Skin epidermis (tissue), 12 donors: ENCODE measurements at regions not wholly inside any gene's neighbourhood (a gene's known extent, or its start where the extent isn't known, plus 50 kb on each side); places are given as distances from the start of the nearest gene placed in this dataset.
"Not testable (repeated sequence)": the region's sequence is repeated elsewhere in the genome, so short reads cannot be mapped to it uniquely, and the experiment has no call there.

Experiments
- H3K27ac ChIP-seq, 21 experiments: fragments of 200-600 bp; sonication (generic) in 11 of 21; one replicate each; pipeline ENCODE4 v1.5.0; 2020; ENCODE audit warnings: mild to moderate bottlenecking in 3 of 21, inconsistent platforms in 2 of 21, moderate library complexity in 2 of 21
- H3K4me3 ChIP-seq, 7 experiments: fragments of 200-600 bp; sonication (generic) in 2 of 7; one replicate each; pipeline ENCODE4 v1.5.0; 2020; ENCODE audit warnings: inconsistent platforms in 2 of 7, mild to moderate bottlenecking in 2 of 7, moderate library complexity in 1 of 7

GRCh38 chr4:149050840-149051239 is 608.6 kb upstream of the NR3C2 start:
- Histone ChIP-seq H3K4me3 (no peak overlapping the region), H3K27ac (no peak overlapping the region)

GRCh38 chr4:149048451-149049143 is 606.4 kb upstream of the NR3C2 start:
- H3K4me3 ChIP-seq: no peak overlapping the region
- H3K27ac ChIP-seq: no peak overlapping the region

GRCh38 chr4:149047368-149047767 is 605.2 kb upstream of the NR3C2 start:
- Histone ChIP-seq H3K4me3 (no peak overlapping the region), H3K27ac (no peak overlapping the region)

DNA sequence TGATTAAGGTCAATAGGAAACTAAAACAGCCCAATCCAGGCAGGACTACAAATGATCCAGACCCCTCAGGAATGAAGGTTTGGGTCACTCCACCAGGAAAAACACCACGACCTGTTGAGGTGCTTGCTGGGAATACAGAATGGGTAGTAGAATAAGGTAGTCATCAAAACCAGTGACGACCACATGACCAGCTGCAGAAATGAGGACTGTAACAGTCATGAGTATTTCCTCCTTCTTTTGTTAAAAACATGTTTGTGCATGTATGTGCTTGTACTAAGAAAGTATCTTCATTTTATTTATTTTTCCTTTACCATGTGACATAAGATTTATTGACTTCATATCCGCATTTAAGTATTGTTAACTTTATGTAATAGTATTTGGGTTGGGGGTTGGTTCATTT is 603.5 kb upstream of the NR3C2 start:
- no peak overlapping the region for H3K4me3 ChIP-seq
- no peak overlapping the region for H3K27ac ChIP-seq

- not testable (repeated sequence) for H3K4me3 ChIP-seq, H3K27ac ChIP-seq
Observed at GRCh38 chr4:149039786-149040185, 597.6 kb upstream of the NR3C2 start.

GRCh38 chr4:149031399-149031798 is 589.2 kb upstream of the NR3C2 start:
- no peak overlapping the region for H3K27ac ChIP-seq
- no peak overlapping the region for H3K4me3 ChIP-seq

- H3K27ac ChIP-seq: no peak overlapping the region
- H3K4me3 ChIP-seq: no peak overlapping the region
Observed at GRCh38 chr4:149029056-149029651, 586.9 kb upstream of the NR3C2 start.

- Histone ChIP-seq H3K4me3 (no peak overlapping the region), H3K27ac (no peak overlapping the region)
Observed at GRCh38 chr4:149026696-149027095, 584.5 kb upstream of the NR3C2 start.

GRCh38 chr4:149017002-149017734 is 575.0 kb upstream of the NR3C2 start:
- H3K27ac ChIP-seq: no peak overlapping the region
- no peak overlapping the region for H3K4me3 ChIP-seq

DNA sequence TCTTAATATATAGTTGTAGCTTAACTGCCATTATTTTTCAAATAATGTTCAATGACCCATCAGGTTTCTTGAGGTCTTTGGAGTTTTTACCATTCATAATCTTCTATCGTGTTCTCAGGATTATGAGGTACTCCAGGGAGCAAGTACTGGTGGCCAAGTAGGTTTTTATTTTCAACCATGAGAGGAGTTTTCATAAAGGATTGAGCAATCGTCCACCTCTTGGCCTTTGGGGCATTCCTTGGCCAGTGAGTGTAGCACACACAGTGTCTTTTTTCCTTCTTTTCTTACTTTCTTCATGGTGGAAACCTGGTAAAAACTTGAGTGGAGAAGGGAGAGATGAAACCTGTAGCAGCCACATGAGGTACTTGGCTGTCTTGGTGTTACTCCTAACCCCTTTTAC is 567.0 kb upstream of the NR3C2 start:
- Histone ChIP-seq H3K27ac (no peak overlapping the region), H3K4me3 (no peak overlapping the region)

DNA sequence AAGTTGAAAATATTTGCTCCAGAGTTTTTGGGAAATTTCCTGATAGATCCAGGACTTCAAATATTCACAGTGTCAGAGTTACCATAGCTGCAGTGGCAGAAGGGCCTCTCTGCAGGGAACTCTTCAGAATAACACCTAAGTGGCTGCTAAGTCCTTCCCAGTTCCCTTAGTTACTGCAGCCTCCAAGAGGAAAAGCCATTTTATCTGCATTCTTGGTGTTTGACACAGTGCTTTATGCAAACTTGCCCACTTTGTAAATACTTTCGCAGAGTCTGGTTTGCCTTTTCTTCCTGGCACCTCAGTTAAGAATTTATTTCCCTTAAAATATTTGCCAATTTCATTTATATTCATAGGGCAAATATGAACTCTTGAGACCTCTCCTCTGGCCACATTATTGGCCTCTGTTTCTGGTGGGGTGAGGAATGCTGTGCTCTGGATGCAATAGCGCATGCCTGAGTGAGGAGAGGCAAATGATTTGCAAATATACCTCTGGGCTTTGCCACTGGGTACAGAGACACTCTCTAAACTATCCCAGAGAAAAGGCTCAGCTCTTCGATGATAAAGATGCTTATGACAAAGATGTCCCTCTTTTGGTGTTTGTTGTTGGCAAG is 566.3 kb upstream of the NR3C2 start:
- H3K4me3 ChIP-seq: no peak overlapping the region
- no peak overlapping the region for H3K27ac ChIP-seq

DNA sequence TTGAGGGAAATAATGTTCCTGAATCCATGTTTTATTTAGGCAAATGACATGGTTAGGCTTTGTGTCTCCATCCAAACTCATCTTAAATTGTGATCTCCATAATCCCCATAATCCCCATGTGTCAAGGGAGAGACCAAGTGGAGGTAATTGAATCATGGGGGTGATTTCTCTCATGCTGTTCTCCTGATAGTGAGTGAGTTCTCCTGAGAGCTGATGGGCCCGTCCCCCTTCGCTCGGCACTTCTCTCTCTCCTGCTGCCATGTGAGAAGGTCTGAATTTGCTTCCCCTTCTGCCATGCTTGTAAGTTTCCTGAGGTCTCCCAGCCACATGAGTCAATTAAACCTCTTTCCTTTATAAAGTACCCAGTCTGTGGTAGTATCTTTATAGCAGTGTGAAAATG is 563.0 kb upstream of the NR3C2 start:
- Histone ChIP-seq H3K4me3 (no peak overlapping the region), H3K27ac (no peak overlapping the region)

- H3K4me3 ChIP-seq: no peak overlapping the region
- H3K27ac ChIP-seq: no peak overlapping the region
Observed at GRCh38 chr4:148999924-149000323, 557.7 kb upstream of the NR3C2 start.

DNA sequence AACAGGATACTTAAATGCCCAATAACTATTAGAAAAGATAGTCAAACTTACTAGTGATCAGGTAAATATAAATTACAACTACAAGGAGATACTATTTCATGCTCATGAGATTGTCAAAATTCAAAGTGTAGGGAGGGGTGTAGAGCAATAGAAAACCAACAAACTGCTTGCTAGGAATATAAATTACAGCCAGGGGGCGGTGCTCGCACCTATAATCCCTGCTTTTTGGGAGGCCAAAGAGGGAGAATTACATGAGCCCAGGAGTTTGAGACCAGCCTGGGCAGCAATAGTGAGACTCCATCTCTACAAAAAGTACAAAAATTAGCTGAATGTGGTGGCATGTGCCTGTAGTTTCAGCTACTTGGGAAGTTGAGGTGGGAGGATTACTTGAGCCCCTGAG is 556.5 kb upstream of the NR3C2 start:
- H3K27ac ChIP-seq: no peak overlapping the region
- H3K4me3 ChIP-seq: no peak overlapping the region

DNA sequence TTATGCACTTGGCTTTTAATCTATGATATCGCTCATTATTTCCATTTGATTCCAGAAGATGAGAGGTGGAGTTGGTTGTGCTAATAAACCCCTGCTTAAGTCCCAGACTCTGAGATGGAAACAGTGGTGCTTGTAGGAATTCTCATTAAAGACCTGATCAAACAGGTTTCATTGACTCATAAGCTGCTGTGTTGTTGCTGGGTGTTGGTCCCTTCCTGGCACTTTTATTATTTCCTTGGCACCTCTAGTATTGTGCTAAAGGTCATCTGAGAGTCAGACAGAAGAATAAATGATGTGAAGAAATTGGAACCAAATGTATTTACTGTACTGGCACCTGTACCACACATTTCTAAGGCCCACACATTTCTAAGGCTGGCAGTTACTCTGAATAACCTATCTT is 544.7 kb upstream of the NR3C2 start:
- Histone ChIP-seq H3K27ac (peak overlapping the region in 2 of 21 experiments; percentile 44 to 69), H3K4me3 (no peak overlapping the region)

GRCh38 chr4:148984951-148985350 is 542.7 kb upstream of the NR3C2 start:
- Histone ChIP-seq H3K4me3 (no peak overlapping the region), H3K27ac (no peak overlapping the region)

GRCh38 chr4:148982200-148982599 is 540.0 kb upstream of the NR3C2 start:
- H3K4me3 ChIP-seq: no peak overlapping the region
- H3K27ac ChIP-seq: no peak overlapping the region

DNA sequence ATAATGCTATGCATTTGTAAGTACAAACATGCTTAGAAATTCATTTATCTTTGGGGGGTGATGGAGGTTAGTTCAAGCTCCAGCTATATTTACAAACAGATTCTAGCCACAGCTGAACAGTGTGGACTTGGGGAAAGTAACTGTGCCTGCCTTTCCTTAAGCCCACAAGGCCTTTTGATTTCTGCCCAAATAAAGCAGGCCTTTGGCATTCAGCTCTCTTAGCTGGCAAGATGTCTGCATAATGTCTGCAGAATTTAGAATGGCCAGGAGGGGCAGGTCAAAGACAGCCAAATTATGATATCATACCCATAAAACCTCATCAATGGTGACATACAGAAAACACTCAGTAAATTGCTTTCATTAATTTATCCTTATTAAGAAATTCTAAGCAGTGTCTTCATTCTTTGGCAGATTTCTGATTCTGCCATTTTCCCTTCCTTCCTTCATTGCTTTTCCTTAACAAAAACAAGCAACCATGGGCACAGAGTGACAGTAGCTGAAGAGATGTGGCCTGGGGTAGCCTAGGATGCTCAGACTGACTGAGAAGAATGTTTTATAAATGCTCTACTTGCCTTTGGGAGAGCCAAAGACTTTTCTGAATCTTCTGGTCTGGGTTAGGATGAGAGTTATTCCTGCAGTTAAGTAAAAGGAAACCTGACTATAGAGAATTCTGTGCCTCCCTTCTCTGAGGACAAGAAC is 538.7 kb upstream of the NR3C2 start:
- H3K4me3 ChIP-seq: no peak overlapping the region
- H3K27ac ChIP-seq: peak overlapping the region in 1 of 21 experiments; percentile 30

DNA sequence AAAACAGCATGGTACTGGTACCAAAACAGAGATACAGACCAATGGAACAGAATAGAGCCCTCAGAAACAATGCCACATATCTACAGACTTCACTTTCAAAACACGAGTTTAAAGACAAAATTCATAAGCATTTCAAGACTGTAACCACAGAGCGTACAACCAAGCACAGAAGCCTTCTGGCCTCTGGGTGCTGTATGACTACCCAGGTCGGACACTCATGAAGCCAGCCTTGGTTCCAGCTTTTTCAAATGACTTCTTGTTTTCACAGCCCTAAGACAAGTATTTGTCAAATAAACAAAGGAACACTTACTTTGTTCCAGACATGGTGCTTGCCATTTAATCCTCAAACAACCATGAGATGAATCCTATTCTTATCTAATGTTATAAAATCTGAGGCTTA is 536.1 kb upstream of the NR3C2 start:
- no peak overlapping the region for H3K27ac ChIP-seq
- H3K4me3 ChIP-seq: no peak overlapping the region

- Histone ChIP-seq H3K4me3 (no peak overlapping the region), H3K27ac (peak overlapping the region in 1 of 21 experiments; percentile 3)
Observed at GRCh38 chr4:148975464-148975863, 533.2 kb upstream of the NR3C2 start.
